Stomach (tissue), 8 donors: ENCODE measurements at regions not wholly inside any gene's neighbourhood (a gene's known extent, or its start where the extent isn't known, plus 50 kb on each side); places are given as distances from the start of the nearest gene placed in this dataset.
A peak's percentile ranks its signal among the peaks of the same experiment; 100 is the strongest.

Source experiments
- DNase-seq, 2 donors: peaks; one replicate each; pipeline versions ENCODE4 v3.0.0 to v3.0.0-alpha.2; 2013 to 2019
- H3K27ac ChIP-seq, 5 donors: fragments of 200-600 bp in 4 of 5; sonication (generic) in 4 of 5; one replicate each; pipeline ENCODE4 v1.5.1; 2013 to 2019; ENCODE audit warnings: mild to moderate bottlenecking in 1 of 5, moderate library complexity in 1 of 5
- H3K27me3 ChIP-seq, 3 donors: fragments of 200-600 bp; sonication (generic); one replicate each; pipeline ENCODE4 v1.5.1; 2017 to 2019; ENCODE audit warnings: mixed run types in 1 of 3
- H3K36me3 ChIP-seq, 4 donors: fragments of 200-600 bp; sonication (generic); 1 replicate in 3 of 4; 2 replicates in 1 of 4; pipeline ENCODE4 v1.5.1; 2016 to 2019
- H3K4me1 ChIP-seq, 4 donors: fragments of 200-600 bp; sonication (generic); one replicate each; pipeline ENCODE4 v1.5.1; 2016 to 2019
- H3K4me3 ChIP-seq, 4 donors: fragments of 200-600 bp; sonication (generic) in 3 of 4; one replicate each; pipeline ENCODE4 v1.5.1; 2016 to 2019; ENCODE audit warnings: mild to moderate bottlenecking in 1 of 4
- H3K9me3 ChIP-seq, 4 donors: fragments of 200-600 bp; sonication (generic); one replicate each; pipeline ENCODE4 v1.5.1; 2016 to 2019
- EP300 ChIP-seq: sonication (generic); formaldehyde crosslinking; IDR thresholded peaks from one replicate; pipeline ENCODE4 v1.6.1; 2017; ENCODE audit warnings: antibody characterized with exemption
- POLR2A ChIP-seq, 4 donors: fragments of 450-650 bp; IDR thresholded peaks; one replicate each; pipeline ENCODE4 v1.6.1; 2016; ENCODE audit warnings: antibody characterized with exemption in 4 of 4, control low read depth in 2 of 4, mild to moderate bottlenecking in 1 of 4, moderate library complexity in 1 of 4
- POLR2AphosphoS5 ChIP-seq, 3 donors: sonication (generic); formaldehyde crosslinking; IDR thresholded peaks; one replicate each; pipeline ENCODE4 v1.6.1; 2016; ENCODE audit warnings: antibody characterized with exemption in 3 of 3
- WGBS, 5 donors: extraction: QIAGEN DNeasy Blood & Tissue Kit in 3 of 5; methylation state at CpG; one replicate each; pipeline versions ENCODE4 v1.1.5 to v1.1.7; 2013 to 2018; 5-methylcytosine and 5-hydroxymethylcytosine counted together
- intact Hi-C: fragments of 100-400 bp; cut with DNase I; formaldehyde crosslinking; loops from one replicate; pipeline ENCODE4 v1.15.1; 2023; ENCODE audit warnings: low total_unique reads
- TF ChIP-seq, protein P1 (sequence below), 7 experiments: fragments of 450-650 bp in 4 of 7; fragments of 200-600 bp in 3 of 7; sonication (generic) in 3 of 7; IDR thresholded peaks; one replicate each; pipeline ENCODE4 v1.5.1; 2016 to 2019; ENCODE audit warnings: antibody characterized with exemption in 7 of 7, control low read depth in 2 of 7, mild to moderate bottlenecking in 1 of 7
- donor health status: healthy with polysubstance abuse.
- donor health status: Bipolar disorder and iron deficiency.
- donor health status: healthy.

DNA sequence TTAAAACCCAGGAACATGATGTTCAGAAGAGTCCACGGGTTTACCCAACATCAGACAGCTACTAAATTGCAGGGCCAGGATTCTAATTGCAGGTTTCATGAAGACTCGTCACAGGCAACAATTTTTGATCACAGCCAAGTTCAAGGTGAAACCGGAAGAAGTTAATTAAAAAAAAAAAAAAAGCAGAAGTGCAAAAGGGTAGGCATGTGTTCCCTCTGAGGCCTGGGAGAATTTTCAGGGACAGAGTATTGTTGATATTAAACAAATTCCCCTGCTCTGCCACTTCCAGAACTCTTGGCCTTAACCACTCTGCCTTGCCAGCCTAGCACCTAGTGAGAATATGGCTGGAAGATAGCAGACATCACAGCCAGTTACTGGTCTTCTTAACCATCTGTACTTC is 99.4 kb upstream of the TRIB2 start:
- TF ChIP-seq POLR2A (IDR thresholded peaks at IDR 0.05) (no peak), EP300 (no peak), POLR2AphosphoS5 (IDR thresholded peaks at IDR 0.05) (no peak)
- TF ChIP-seq, protein P1, sequence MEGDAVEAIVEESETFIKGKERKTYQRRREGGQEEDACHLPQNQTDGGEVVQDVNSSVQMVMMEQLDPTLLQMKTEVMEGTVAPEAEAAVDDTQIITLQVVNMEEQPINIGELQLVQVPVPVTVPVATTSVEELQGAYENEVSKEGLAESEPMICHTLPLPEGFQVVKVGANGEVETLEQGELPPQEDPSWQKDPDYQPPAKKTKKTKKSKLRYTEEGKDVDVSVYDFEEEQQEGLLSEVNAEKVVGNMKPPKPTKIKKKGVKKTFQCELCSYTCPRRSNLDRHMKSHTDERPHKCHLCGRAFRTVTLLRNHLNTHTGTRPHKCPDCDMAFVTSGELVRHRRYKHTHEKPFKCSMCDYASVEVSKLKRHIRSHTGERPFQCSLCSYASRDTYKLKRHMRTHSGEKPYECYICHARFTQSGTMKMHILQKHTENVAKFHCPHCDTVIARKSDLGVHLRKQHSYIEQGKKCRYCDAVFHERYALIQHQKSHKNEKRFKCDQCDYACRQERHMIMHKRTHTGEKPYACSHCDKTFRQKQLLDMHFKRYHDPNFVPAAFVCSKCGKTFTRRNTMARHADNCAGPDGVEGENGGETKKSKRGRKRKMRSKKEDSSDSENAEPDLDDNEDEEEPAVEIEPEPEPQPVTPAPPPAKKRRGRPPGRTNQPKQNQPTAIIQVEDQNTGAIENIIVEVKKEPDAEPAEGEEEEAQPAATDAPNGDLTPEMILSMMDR (IDR thresholded peaks at IDR 0.05) = no peak
- DNase-seq = no peak
- intact Hi-C loops = no loop called here
- Histone ChIP-seq H3K4me1 (peaks cover 0 to 21% (median 5%) of the 10 kb centered on the region in 4 donors), H3K27ac (no peak overlapping the region), H3K4me3 (no peak overlapping the region), H3K9me3 (no peaks in the 10 kb centered on the region), H3K36me3 (no peaks in the 10 kb centered on the region), H3K27me3 (no peaks in the 10 kb centered on the region)
- 74 to 88% (median 79%) methylated on average over 3 of the region's 3 CpGs for WGBS, 5 donors

DNA sequence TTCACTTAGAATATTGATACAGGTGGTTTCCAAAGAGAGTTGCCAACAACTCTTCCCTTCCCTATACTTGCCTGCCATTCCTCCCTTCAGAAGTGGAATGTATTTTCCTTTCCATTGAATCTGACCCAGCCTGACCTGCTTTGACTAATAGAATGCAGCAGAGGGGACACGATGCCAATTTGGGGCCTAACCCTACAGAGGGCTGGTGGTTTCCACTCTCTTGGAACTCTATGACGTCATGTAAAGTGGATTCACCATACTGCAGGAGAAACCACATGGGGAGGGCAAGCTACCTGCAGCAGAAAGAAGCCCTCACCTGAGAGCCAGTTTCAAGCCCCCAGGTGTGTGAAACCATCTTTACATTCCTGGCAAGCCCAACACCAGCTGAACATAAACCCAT is 98.9 kb upstream of the TRIB2 start:
- peaks cover 0 to 21% (median 4%) of the 10 kb centered on the region in 4 donors for H3K4me1 ChIP-seq
- no peak overlapping the region for H3K27ac ChIP-seq
- TF ChIP-seq EP300 (no peak), POLR2AphosphoS5 (IDR thresholded peaks at IDR 0.05) (no peak), POLR2A (IDR thresholded peaks at IDR 0.05) (no peak)
- TF ChIP-seq, protein P1 (IDR thresholded peaks at IDR 0.05) = no peak
- WGBS, 5 donors = 48 to 68% (median 59%) methylated on average over 2 of the region's 2 CpGs
- DNase-seq = peak in 1 of 2 donors; percentile 34
- no peaks in the 10 kb centered on the region for H3K27me3 ChIP-seq
- no peak overlapping the region for H3K4me3 ChIP-seq
- no peaks in the 10 kb centered on the region for H3K36me3 ChIP-seq
- H3K9me3 ChIP-seq = no peaks in the 10 kb centered on the region
- intact Hi-C loops = no loop called here

DNA sequence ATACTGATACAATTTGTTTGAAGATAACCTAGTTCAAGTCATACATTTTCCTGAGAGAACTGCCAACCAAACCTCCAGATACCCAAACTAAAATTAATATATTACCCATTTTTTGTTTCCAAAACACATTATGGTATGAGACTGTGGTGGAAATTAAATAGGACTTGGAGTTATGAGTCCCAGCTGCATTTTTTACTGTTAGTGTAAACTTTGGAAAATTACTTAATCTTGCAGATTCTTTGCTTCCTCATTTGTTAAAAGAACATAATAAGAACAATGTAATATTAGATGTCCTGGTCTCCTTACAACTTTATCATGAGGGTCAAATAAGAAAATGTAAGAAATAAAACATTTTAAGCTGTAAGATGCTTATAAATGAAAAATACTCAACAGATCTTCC is 98.2 kb upstream of the TRIB2 start:
- no peak overlapping the region for H3K4me3 ChIP-seq
- no peak for DNase-seq
- intact Hi-C loops = no loop called here
- no peak overlapping the region for H3K27ac ChIP-seq
- no peaks in the 10 kb centered on the region for H3K36me3 ChIP-seq
- peaks cover 0 to 15% (median under 1%) of the 10 kb centered on the region in 4 donors for H3K4me1 ChIP-seq
- TF ChIP-seq POLR2AphosphoS5 (IDR thresholded peaks at IDR 0.05) = no peak
- TF ChIP-seq EP300 = no peak
- TF ChIP-seq POLR2A (IDR thresholded peaks at IDR 0.05) = no peak
- TF ChIP-seq, protein P1 (IDR thresholded peaks at IDR 0.05) = no peak
- H3K9me3 ChIP-seq = no peaks in the 10 kb centered on the region
- no peaks in the 10 kb centered on the region for H3K27me3 ChIP-seq

- no peaks in the 10 kb centered on the region for H3K27me3 ChIP-seq
- no peak overlapping the region for H3K27ac ChIP-seq
- no peak overlapping the region for H3K4me3 ChIP-seq
- DNase-seq = no peak
- intact Hi-C loops = no loop called here
- H3K9me3 ChIP-seq = no peaks in the 10 kb centered on the region
- 36 to 77% (median 73%) methylated on average over 3 of the region's 3 CpGs for WGBS, 5 donors
- H3K4me1 ChIP-seq = peaks cover 0 to 13% (median 0%) of the 10 kb centered on the region in 4 donors
- TF ChIP-seq POLR2A (IDR thresholded peaks at IDR 0.05) (no peak), EP300 (no peak), POLR2AphosphoS5 (IDR thresholded peaks at IDR 0.05) (no peak)
- TF ChIP-seq, protein P1 (IDR thresholded peaks at IDR 0.05) = no peak
- H3K36me3 ChIP-seq = no peaks in the 10 kb centered on the region
Observed at GRCh38 chr2:12619975-12620374, 96.8 kb upstream of the TRIB2 start.
